ENCODE measurements at regions not wholly inside any gene's neighbourhood (a gene's known extent, or its start where the extent isn't known, plus 50 kb on each side); places are given as distances from the start of the nearest gene placed in this dataset.
"Not testable (repeated sequence)": the region's sequence is repeated elsewhere in the genome, so short reads cannot be mapped to it uniquely, and the experiment has no call there.

- no peak for DNase-seq
These were observed 227.4 kb upstream of the AZI2 start for GRCh38 chr3:28575746-28576613.

GRCh38 chr3:28576614-28577200 is 228.1 kb upstream of the AZI2 start:
- DNase-seq: no peak

GRCh38 chr3:28577941-28578500 is 229.4 kb upstream of the AZI2 start:
- DNase-seq: no peak

GRCh38 chr3:28586325-28586724 is 237.7 kb upstream of the AZI2 start:
- no peak for DNase-seq

- no peak for DNase-seq
These were observed 239.1 kb upstream of the AZI2 start for GRCh38 chr3:28587723-28588122.

- DNase-seq: no peak
These were observed 241.6 kb upstream of the AZI2 start for GRCh38 chr3:28590216-28590615.

GRCh38 chr3:28590860-28591259 is 242.2 kb upstream of the AZI2 start:
- DNase-seq: no peak

GRCh38 chr3:28595372-28595771 is 246.7 kb upstream of the AZI2 start:
- DNase-seq: no peak

- DNase-seq: no peak
These were observed 248.8 kb upstream of the AZI2 start for GRCh38 chr3:28597452-28597851.

GRCh38 chr3:28598165-28598564 is 249.5 kb upstream of the AZI2 start:
- DNase-seq: no peak

GRCh38 chr3:28601291-28601690 is 252.7 kb upstream of the AZI2 start:
- no peak for DNase-seq

GRCh38 chr3:28606283-28606682 is 257.7 kb upstream of the AZI2 start:
- no peak for DNase-seq

- DNase-seq: no peak
These were observed 263.6 kb upstream of the AZI2 start for GRCh38 chr3:28612232-28612631.

- no peak for DNase-seq
These were observed 265.0 kb upstream of the AZI2 start for GRCh38 chr3:28613511-28614106.

GRCh38 chr3:28615071-28615470 is 266.4 kb upstream of the AZI2 start:
- no peak for DNase-seq

GRCh38 chr3:28615971-28616370 is 267.3 kb upstream of the AZI2 start:
- DNase-seq: no peak

GRCh38 chr3:28617821-28618220 is 269.2 kb upstream of the AZI2 start:
- DNase-seq: no peak

GRCh38 chr3:28623106-28623505 is 274.5 kb upstream of the AZI2 start:
- DNase-seq: no peak

GRCh38 chr3:28624084-28624483 is 275.5 kb upstream of the AZI2 start:
- DNase-seq: no peak

GRCh38 chr3:28627843-28628242 is 279.2 kb upstream of the AZI2 start:
- DNase-seq: not testable (repeated sequence)

- no peak for DNase-seq
These were observed 285.4 kb upstream of the AZI2 start for GRCh38 chr3:28634019-28634418.

GRCh38 chr3:28637742-28638141 is 289.1 kb upstream of the AZI2 start:
- DNase-seq: no peak

- no peak for DNase-seq
These were observed 296.5 kb upstream of the AZI2 start for GRCh38 chr3:28645149-28645548.

GRCh38 chr3:28646435-28646834 is 297.8 kb upstream of the AZI2 start:
- no peak for DNase-seq
